ENCODE measurements at regions not wholly inside any gene's neighbourhood (a gene's known extent, or its start where the extent isn't known, plus 50 kb on each side); places are given as distances from the start of the nearest gene placed in this dataset.

GRCh38 chr1:14479865-14480264 lies 118.6 kb upstream of the KAZN start:
- ChIA-PET CTCF (no interaction called here), POLR2A (no interaction called here)
- intact Hi-C loops (cut with micrococcal nuclease), result no loop called here
- ATAC-seq (ENCODE audit: low read depth), result no peak
- peaks cover 0 to 9% (median 0%) of the 10 kb centered on the region in 3 donors for H3K9me3 ChIP-seq (ENCODE audit: control extremely low read depth in 1 of 3, control insufficient read depth in 2 of 3, insufficient read depth in 1 of 3, low read length in 2 of 3)
- no peak overlapping the region for H3K27ac Mint-ChIP-seq
- peaks cover 11% of the 10 kb centered on the region for H3K27me3 Mint-ChIP-seq
- 84% methylated on average over 3 of the region's 4 CpGs for WGBS (ENCODE audit: insufficient coverage)
- no peak overlapping the region for H3K4me2 ChIP-seq (replicated peaks; ENCODE audit: low read depth, low read length, poor library complexity, severe bottlenecking)
- no peaks in the 10 kb centered on the region for H3K4me1 ChIP-seq (ENCODE audit: control insufficient read depth in 2 of 2, insufficient read depth in 2 of 2, low read length in 2 of 2)
- DNase-seq, result no peak
- H3K4me3 ChIP-seq (ENCODE audit: control extremely low read depth in 1 of 5, extremely low read depth in 1 of 5, insufficient read depth in 1 of 5, low read depth in 2 of 5, low read length in 4 of 5), result no peak overlapping the region
- H3K9ac ChIP-seq (ENCODE audit: low read length), result no peak overlapping the region
- no peak overlapping the region for H2AFZ ChIP-seq (ENCODE audit: insufficient read depth, low read depth, low read length, poor library complexity, severe bottlenecking)
- H3K36me3 ChIP-seq (replicated peaks in 1 of 2; ENCODE audit: control extremely low read depth in 1 of 2, control insufficient read depth in 1 of 2, extremely low read depth in 1 of 2, insufficient read depth in 2 of 2, low read length in 1 of 2), result no peaks in the 10 kb centered on the region
- no peaks in the 10 kb centered on the region for H3K27me3 ChIP-seq (replicated peaks in 1 of 4; ENCODE audit: control extremely low read depth in 1 of 4, control insufficient read depth in 3 of 4, insufficient read depth in 4 of 4, low read length in 3 of 4)
- no peak overlapping the region for H3K4me3 Mint-ChIP-seq
- H4K20me1 ChIP-seq (ENCODE audit: control insufficient read depth, insufficient read depth, low read length, poor library complexity, severe bottlenecking), result no peaks in the 10 kb centered on the region
- H3K4me1 Mint-ChIP-seq, result no peaks in the 10 kb centered on the region
- H3K79me2 ChIP-seq (ENCODE audit: control insufficient read depth, insufficient read depth, low read length), result no peaks in the 10 kb centered on the region
- H3K9me3 Mint-ChIP-seq (ENCODE audit: insufficient read depth), result no peaks in the 10 kb centered on the region
- TF ChIP-seq EZH2 (IDR thresholded peaks at IDR 0.05; ENCODE audit: borderline replicate concordance, insufficient read depth, low read depth, low read length, poor library complexity, severe bottlenecking), result no peak
- no peak for TF ChIP-seq CTCF (IDR thresholded peaks at IDR 0.05)
- H3K27ac ChIP-seq (ENCODE audit: low read length in 2 of 2), result no peak overlapping the region

GRCh38 chr1:14482784-14483450 lies 115.6 kb upstream of the KAZN start:
- intact Hi-C loops (cut with micrococcal nuclease), result no loop called here
- H3K9ac ChIP-seq (ENCODE audit: low read length), result no peak overlapping the region
- H3K9me3 ChIP-seq (ENCODE audit: control extremely low read depth in 1 of 3, control insufficient read depth in 2 of 3, insufficient read depth in 1 of 3, low read length in 2 of 3), result peaks cover 0 to 3% (median 0%) of the 10 kb centered on the region in 3 donors
- no peak overlapping the region for H3K4me2 ChIP-seq (replicated peaks; ENCODE audit: low read depth, low read length, poor library complexity, severe bottlenecking)
- H2AFZ ChIP-seq (ENCODE audit: insufficient read depth, low read depth, low read length, poor library complexity, severe bottlenecking), result no peak overlapping the region
- H3K27ac ChIP-seq (ENCODE audit: low read length in 2 of 2), result no peak overlapping the region
- DNase-seq (no peak), ATAC-seq (ENCODE audit: low read depth) (no peak)
- H3K4me1 Mint-ChIP-seq, result no peaks in the 10 kb centered on the region
- no peak overlapping the region for H3K4me3 Mint-ChIP-seq
- H3K27ac Mint-ChIP-seq, result no peak overlapping the region
- H3K36me3 ChIP-seq (replicated peaks in 1 of 2; ENCODE audit: control extremely low read depth in 1 of 2, control insufficient read depth in 1 of 2, extremely low read depth in 1 of 2, insufficient read depth in 2 of 2, low read length in 1 of 2), result no peaks in the 10 kb centered on the region
- H3K27me3 ChIP-seq (replicated peaks in 1 of 4; ENCODE audit: control extremely low read depth in 1 of 4, control insufficient read depth in 3 of 4, insufficient read depth in 4 of 4, low read length in 3 of 4), result no peaks in the 10 kb centered on the region
- CTCF ChIA-PET, result no interaction called here
- H3K79me2 ChIP-seq (ENCODE audit: control insufficient read depth, insufficient read depth, low read length), result no peaks in the 10 kb centered on the region
- H3K9me3 Mint-ChIP-seq (ENCODE audit: insufficient read depth), result no peaks in the 10 kb centered on the region
- H3K27me3 Mint-ChIP-seq, result peaks cover 14% of the 10 kb centered on the region
- H3K4me3 ChIP-seq (ENCODE audit: control extremely low read depth in 1 of 5, extremely low read depth in 1 of 5, insufficient read depth in 1 of 5, low read depth in 2 of 5, low read length in 4 of 5), result no peak overlapping the region
- POLR2A ChIA-PET, result no interaction called here
- H3K4me1 ChIP-seq (ENCODE audit: control insufficient read depth in 2 of 2, insufficient read depth in 2 of 2, low read length in 2 of 2), result no peaks in the 10 kb centered on the region
- TF ChIP-seq EZH2 (IDR thresholded peaks at IDR 0.05; ENCODE audit: borderline replicate concordance, insufficient read depth, low read depth, low read length, poor library complexity, severe bottlenecking) (no peak), CTCF (IDR thresholded peaks at IDR 0.05) (no peak)
- H4K20me1 ChIP-seq (ENCODE audit: control insufficient read depth, insufficient read depth, low read length, poor library complexity, severe bottlenecking), result no peaks in the 10 kb centered on the region
- 87% methylated on average over 3 of the region's 7 CpGs for WGBS (ENCODE audit: insufficient coverage)

Measured in B cell (primary cell).